22Rv1 (cell line): ENCODE measurements at regions not wholly inside any gene's neighbourhood (a gene's known extent, or its start where the extent isn't known, plus 50 kb on each side); places are given as distances from the start of the nearest gene placed in this dataset.
A peak's percentile ranks its signal among the peaks of the same experiment; 100 is the strongest.

Experiments
- H3K27ac ChIP-seq: fragments of 450-650 bp; 2 replicates; pipeline ENCODE4 v1.5.1; 2017
- ZFX ChIP-seq: fragments of 450-650 bp; IDR thresholded peaks from 2 replicates; pipeline ENCODE4 v1.6.1; 2017; ENCODE audit warnings: antibody characterized with exemption, borderline replicate concordance
- TF ChIP-seq, protein P1 (sequence below): fragments of 450-650 bp; IDR thresholded peaks from 2 replicates; pipeline ENCODE4 v1.5.1; 2017; ENCODE audit warnings: mild to moderate bottlenecking

- TF ChIP-seq, protein P1, sequence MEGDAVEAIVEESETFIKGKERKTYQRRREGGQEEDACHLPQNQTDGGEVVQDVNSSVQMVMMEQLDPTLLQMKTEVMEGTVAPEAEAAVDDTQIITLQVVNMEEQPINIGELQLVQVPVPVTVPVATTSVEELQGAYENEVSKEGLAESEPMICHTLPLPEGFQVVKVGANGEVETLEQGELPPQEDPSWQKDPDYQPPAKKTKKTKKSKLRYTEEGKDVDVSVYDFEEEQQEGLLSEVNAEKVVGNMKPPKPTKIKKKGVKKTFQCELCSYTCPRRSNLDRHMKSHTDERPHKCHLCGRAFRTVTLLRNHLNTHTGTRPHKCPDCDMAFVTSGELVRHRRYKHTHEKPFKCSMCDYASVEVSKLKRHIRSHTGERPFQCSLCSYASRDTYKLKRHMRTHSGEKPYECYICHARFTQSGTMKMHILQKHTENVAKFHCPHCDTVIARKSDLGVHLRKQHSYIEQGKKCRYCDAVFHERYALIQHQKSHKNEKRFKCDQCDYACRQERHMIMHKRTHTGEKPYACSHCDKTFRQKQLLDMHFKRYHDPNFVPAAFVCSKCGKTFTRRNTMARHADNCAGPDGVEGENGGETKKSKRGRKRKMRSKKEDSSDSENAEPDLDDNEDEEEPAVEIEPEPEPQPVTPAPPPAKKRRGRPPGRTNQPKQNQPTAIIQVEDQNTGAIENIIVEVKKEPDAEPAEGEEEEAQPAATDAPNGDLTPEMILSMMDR, result no peak
- TF ChIP-seq ZFX, result no peak
These were observed 592.1 kb upstream of the GBE1 start for GRCh38 chr3:82353306-82354171.

DNA sequence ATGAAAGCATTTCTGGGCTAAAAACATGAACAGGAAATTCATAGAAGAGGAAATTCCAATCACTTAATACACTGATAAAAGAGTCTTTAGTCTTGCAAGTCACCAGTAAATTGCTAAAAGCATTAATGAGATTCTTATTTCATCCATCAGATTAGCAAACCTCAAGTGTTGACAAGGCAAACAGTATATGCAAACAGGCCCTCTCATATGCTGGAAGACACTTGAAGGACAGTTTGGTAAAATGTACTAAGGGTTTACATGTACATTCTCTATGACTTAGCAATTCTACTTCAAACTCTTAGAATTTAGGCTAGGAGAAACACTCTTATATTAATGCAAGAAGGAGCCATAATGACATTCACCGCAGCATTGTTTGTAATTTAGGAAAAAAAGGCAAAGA lies 586.1 kb upstream of the GBE1 start:
- TF ChIP-seq, protein P1, result no peak
- TF ChIP-seq ZFX, result no peak
- no peak overlapping the region for H3K27ac ChIP-seq

More at GRCh38 chr3:82353306-82354171, 592.1 kb upstream of the GBE1 start:
- H3K27ac ChIP-seq, result no peak overlapping the region

DNA sequence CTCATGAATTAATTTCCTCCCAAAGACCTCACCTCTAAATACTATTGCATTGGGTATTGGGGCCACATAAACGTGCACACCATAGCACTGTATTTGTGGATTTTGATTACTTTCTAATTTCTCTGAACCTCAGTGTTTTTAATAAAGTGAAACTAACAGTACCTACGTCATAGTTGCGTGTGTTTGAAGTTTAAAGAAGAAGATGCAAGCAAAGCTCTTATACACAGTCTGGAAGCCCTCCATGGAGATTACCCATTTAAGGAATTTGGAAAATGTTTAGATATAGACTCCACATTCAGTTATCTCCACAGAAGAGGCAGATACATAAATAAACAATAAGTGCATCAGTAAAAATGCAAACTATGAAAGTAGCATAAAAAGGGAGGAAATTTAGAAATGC lies 581.1 kb upstream of the GBE1 start:
- no peak overlapping the region for H3K27ac ChIP-seq
- TF ChIP-seq, protein P1, result no peak
- no peak for TF ChIP-seq ZFX

DNA sequence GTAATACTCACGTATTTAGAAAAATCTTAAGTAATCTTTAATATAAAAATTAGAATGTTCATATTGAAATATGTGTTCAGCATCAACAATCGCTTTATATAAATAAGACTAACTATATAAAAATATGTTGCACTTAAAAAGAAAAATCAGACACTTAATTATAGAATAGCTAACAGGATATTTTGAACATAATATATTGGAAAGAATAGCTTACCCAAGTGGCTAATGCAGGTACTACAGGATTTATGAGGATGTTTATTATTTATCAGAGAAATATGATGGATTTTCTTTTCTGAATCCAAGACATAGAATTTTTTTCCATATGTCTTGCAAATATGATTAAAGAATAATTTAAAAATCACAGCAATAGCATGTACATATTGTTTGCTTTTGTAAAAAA lies 567.9 kb upstream of the GBE1 start:
- TF ChIP-seq, protein P1, result peak; percentile 53
- no peak for TF ChIP-seq ZFX
- H3K27ac ChIP-seq, result no peak overlapping the region

- TF ChIP-seq, protein P1, result no peak
- TF ChIP-seq ZFX, result no peak
- H3K27ac ChIP-seq, result no peak overlapping the region
These were observed 550.5 kb upstream of the GBE1 start for GRCh38 chr3:82311901-82312300.

GRCh38 chr3:82308755-82309154 lies 547.3 kb upstream of the GBE1 start:
- H3K27ac ChIP-seq, result no peak overlapping the region
- TF ChIP-seq, protein P1, result no peak
- TF ChIP-seq ZFX, result no peak

DNA sequence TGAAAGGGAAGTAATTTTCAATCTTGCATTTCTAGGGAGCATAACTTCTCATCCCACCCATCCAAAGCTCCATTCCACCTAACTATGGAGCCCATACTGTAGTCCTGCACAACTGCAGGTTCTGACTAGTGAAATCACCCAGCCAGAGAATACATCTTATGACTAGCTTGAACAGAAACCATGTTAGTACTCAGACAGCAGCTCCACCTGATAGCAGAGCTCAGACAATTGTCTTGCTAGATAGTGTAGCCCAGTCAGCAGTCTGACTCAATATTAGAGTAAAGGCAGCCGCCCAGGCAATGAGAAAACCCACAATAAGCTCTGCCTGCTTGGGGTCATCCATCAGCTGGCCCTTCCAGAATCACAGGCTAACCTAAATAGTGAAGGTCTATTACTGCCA lies 544.7 kb upstream of the GBE1 start:
- H3K27ac ChIP-seq, result no peak overlapping the region
- TF ChIP-seq, protein P1, result no peak
